ENCODE measurements at regions not wholly inside any gene's neighbourhood (a gene's known extent, or its start where the extent isn't known, plus 50 kb on each side); places are given as distances from the start of the nearest gene placed in this dataset.

DNA sequence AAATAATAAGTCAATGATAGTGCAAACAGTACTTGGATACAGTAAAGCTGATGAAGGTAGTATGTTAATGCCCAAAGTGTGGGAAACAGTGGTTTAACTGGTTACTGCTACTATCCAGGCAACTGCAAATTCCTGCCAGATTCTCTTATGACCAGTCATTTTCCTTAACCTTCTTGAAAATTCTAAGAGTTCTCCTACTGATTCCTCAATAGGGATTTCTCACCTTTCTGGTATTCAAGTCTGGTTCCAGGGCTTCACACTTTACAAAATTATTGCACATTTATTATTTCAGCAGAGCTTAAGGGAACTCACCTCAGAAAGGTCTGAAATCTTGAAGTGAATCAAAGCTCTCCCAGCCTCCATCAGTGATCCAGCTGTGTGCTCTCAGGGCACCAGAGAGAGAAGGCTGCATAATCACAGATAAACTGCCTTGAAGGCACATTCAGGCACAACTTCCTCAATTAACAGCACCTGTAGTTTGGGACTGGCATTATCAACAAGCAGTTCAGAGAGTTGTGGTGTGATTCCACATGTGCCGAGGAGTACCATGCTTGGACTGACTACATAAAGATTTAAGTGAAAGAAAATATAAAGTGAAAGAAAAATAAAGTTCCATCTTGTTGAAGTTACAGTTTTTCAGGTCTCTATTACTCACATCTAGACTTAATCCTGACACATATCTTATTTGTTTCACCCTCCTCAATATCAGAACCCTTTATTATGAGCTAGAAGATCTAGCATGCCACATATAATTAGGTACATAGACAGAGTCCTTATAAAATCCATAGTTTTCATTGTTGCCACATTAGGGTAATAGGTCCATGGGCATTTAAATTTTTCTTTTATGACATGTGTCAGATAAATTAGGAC, 59.5 kb upstream of the TIPARP start:
- Histone ChIP-seq H3K9me3 (no peaks in the 10 kb centered on the region), H3K36me3 (no peaks in the 10 kb centered on the region), H3K27me3 (peaks cover 3% of the 10 kb centered on the region; the same call in 1 of the 2 replicates), H3K4me1 (no peaks in the 10 kb centered on the region), H3K4me3 (ENCODE audit: low read depth, low read length) (no peak overlapping the region)
- no peak for DNase-seq
- TF ChIP-seq, protein P1, sequence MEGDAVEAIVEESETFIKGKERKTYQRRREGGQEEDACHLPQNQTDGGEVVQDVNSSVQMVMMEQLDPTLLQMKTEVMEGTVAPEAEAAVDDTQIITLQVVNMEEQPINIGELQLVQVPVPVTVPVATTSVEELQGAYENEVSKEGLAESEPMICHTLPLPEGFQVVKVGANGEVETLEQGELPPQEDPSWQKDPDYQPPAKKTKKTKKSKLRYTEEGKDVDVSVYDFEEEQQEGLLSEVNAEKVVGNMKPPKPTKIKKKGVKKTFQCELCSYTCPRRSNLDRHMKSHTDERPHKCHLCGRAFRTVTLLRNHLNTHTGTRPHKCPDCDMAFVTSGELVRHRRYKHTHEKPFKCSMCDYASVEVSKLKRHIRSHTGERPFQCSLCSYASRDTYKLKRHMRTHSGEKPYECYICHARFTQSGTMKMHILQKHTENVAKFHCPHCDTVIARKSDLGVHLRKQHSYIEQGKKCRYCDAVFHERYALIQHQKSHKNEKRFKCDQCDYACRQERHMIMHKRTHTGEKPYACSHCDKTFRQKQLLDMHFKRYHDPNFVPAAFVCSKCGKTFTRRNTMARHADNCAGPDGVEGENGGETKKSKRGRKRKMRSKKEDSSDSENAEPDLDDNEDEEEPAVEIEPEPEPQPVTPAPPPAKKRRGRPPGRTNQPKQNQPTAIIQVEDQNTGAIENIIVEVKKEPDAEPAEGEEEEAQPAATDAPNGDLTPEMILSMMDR (IDR thresholded peaks at IDR 0.05; ENCODE audit: low read depth, low read length) = no peak

DNA sequence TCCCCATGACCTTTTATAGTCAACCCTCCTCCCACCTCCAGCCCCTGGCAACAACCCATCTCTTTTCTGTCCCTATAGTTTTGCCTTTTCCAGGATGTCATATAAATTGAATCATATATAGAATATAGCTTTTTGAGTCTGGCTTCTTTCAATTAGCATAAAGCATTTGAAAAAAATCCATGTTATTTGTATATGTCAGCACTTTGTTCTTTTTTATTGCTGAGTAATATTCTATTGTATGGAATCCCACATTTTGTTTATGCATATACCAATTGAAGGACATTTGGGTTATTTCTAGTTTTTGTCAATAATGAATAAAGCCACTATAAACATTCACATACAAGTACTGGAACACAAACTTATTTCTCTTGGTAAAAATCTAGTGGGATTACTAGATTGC, 58.0 kb upstream of the SSR3 start:
- TF ChIP-seq, protein P1 (IDR thresholded peaks at IDR 0.05; ENCODE audit: low read depth, low read length) = no peak
- no peaks in the 10 kb centered on the region for H3K9me3 ChIP-seq
- peaks cover 20% of the 10 kb centered on the region for H3K27me3 ChIP-seq
- no peaks in the 10 kb centered on the region for H3K36me3 ChIP-seq
- no peaks in the 10 kb centered on the region for H3K4me1 ChIP-seq
- DNase-seq = no peak
- no peak overlapping the region for H3K4me3 ChIP-seq (ENCODE audit: low read depth, low read length)

DNA sequence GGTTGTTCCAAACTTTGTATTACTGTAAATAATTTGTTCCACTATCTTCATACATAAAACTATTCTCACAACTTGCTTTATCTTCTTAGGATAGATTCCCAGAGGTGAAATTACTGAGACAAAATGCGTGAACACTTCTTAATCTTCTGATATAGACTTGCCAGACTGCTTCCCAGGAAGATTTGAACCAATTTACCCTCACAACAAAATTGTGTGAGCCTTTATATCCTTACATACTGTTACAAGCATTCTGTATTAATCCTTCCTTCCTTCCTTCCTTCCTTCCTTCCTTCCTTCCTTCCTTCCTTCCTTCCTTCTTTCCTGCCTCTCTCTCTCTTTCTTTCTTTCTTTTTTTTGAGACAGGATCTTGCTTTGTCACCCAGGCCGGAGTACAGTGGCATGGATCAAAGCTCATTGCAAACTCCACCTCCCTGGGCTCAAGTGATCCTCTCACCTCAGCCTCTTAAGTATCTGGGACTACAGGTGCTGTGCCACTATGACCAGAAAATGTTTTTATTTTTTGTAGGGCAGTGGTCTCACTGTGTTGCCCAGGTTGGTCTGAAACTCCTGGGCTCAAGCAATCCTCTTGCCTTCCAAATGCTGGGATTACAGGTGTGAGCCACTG, 57.1 kb upstream of the SSR3 start:
- Histone ChIP-seq H3K27me3 (peaks cover 22% of the 10 kb centered on the region), H3K36me3 (no peaks in the 10 kb centered on the region), H3K4me1 (no peaks in the 10 kb centered on the region), H3K9me3 (no peaks in the 10 kb centered on the region), H3K4me3 (ENCODE audit: low read depth, low read length) (no peak overlapping the region)
- TF ChIP-seq, protein P1 (IDR thresholded peaks at IDR 0.05; ENCODE audit: low read depth, low read length) = no peak
- no peak for DNase-seq

DNA sequence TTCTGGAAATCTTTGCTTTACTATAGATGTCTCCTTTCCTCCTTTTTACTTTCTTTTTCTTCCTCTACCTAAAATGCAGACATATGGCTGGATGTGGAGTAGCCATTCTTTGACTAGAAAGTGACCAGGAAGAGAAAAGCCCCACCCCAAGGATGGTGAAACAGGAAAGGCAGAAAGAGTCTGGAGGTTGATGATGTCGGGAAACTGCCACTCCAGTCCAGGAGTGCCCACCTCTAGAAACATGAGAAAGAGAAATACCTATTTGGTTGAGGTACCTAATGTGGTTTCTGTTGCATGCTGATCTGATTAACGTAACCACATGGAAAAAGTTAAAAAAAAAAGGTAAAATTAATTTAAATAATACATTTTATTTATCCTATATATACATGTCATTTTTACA, 55.2 kb upstream of the SSR3 start:
- DNase-seq = no peak

DNA sequence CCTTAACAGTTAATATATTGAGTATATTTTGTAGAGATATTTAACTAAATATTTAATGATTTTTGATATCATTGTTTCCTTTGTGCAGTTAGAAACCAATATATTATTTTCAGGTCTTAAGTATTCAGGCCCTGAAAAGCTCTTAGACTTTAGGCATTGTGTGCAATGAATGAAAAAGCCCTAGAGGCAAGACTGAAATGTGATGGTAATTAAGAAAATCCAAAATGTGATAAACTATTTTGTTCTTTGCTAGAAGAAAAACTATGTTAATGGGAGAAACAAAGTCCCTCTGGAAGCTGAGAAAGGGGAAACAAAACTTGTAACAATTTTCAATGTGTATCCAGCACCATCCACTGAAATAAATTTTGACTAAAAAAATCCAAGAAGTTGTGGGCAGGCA, 54.6 kb upstream of the SSR3 start:
- no peaks in the 10 kb centered on the region for H3K4me1 ChIP-seq
- peaks cover 36% of the 10 kb centered on the region for H3K27me3 ChIP-seq
- H3K4me3 ChIP-seq (ENCODE audit: low read depth, low read length) = no peak overlapping the region
- no peak for DNase-seq
- H3K9me3 ChIP-seq = no peaks in the 10 kb centered on the region
- no peaks in the 10 kb centered on the region for H3K36me3 ChIP-seq
- TF ChIP-seq, protein P1 (IDR thresholded peaks at IDR 0.05; ENCODE audit: low read depth, low read length) = no peak

More for the DNA sequence above, 55.2 kb upstream of the SSR3 start:
- Histone ChIP-seq H3K4me1 (no peaks in the 10 kb centered on the region), H3K9me3 (no peaks in the 10 kb centered on the region), H3K27me3 (peaks cover 36% of the 10 kb centered on the region), H3K36me3 (no peaks in the 10 kb centered on the region), H3K4me3 (ENCODE audit: low read depth, low read length) (no peak overlapping the region)
- TF ChIP-seq, protein P1 (IDR thresholded peaks at IDR 0.05; ENCODE audit: low read depth, low read length) = no peak
